IPS-NIHi7 (cell line): ENCODE measurements at regions not wholly inside any gene's neighbourhood (a gene's known extent, or its start where the extent isn't known, plus 50 kb on each side); places are given as distances from the start of the nearest gene placed in this dataset.
"Not testable (repeated sequence)": the region's sequence is repeated elsewhere in the genome, so short reads cannot be mapped to it uniquely, and the experiment has no call there.

Source experiments
- DNase-seq: peaks from one replicate; pipeline ENCODE4 v3.0.0; 2012; ENCODE audit warnings: mixed read lengths; ENCODE audit errors: extremely low spot score

- peak; percentile 65 for DNase-seq
Observed at GRCh38 chr7:65731562-65732035, 141.3 kb upstream of the VKORC1L1 start.

GRCh38 chr7:65744406-65744805 lies 128.5 kb upstream of the VKORC1L1 start:
- no peak for DNase-seq

DNA sequence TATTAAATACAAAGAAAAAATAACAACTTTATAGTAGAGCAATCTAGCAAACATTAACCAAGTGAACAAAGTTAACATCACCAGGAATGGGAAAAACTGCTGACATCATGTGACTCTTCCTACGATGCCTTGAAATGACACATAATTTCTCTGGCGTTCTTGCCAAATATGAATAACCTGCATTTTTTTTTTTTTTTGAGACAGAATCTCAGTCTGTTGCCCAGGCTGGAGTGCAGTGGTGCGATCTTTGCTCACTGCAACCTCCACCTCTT lies 126.5 kb upstream of the VKORC1L1 start:
- no peak for DNase-seq

GRCh38 chr7:65749039-65749438 lies 123.8 kb upstream of the VKORC1L1 start:
- no peak for DNase-seq

DNA sequence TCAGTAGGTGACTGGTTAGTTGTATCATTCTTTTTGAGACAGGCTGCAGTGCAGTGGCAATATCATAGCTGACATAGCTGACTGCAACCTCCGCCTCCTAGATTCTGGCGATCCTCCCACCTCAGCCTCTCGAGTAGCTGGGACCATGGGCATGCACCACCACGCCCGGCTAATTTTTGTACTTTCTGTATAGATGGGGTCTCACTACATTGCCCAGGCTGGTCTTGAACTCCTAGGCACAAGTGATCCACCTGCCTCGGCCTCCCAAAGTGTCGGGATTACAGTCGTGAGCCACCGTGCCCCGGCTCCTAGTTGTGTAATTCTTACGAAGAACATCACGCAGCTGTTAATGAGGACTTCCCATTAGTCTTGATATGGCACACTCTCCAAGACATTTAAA lies 123.4 kb upstream of the VKORC1L1 start:
- no peak for DNase-seq

- peak; percentile 95 for DNase-seq
Observed at GRCh38 chr7:65750511-65751344, 122.1 kb upstream of the VKORC1L1 start.

DNA sequence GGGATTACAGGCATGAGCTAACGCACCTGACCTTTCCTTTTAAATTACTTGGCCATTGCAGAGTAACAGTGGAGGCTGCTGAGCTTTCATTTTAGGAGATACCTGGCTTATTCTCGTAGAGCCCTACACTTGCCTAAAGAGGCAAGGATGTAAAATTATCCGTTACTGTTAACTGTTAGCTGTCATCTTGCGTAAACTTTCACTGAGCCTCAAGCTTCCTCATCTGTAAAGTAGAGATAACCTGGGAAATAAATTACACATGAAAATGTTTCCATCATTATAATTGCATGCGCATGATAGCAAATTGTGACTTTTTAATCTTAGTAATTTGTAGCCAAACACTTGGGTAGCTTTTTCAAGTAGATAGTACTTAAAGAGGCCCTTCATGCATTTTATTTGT lies 118.8 kb upstream of the VKORC1L1 start:
- not testable (repeated sequence) for DNase-seq

DNA sequence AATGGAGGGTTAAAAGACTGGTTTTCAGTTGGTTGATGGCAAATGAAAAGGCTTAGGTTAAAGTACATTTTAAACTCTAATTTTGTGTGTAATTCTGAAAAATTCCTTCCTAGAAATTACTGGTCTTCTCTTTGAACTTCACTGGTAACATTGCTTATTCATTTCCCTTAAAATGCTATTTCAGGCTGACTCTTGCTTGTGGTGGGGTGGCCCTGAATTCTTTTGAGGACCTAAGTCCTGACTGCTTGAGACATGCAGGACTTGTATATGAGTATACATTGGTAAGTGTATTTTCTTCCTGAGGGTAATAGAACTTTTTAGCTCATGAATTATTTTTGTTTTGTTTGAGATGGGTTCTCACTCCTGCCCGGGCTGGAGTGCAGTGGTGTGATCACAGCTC lies 113.9 kb upstream of the VKORC1L1 start:
- not testable (repeated sequence) for DNase-seq

GRCh38 chr7:65762712-65763111 lies 110.2 kb upstream of the VKORC1L1 start:
- DNase-seq = not testable (repeated sequence)

DNA sequence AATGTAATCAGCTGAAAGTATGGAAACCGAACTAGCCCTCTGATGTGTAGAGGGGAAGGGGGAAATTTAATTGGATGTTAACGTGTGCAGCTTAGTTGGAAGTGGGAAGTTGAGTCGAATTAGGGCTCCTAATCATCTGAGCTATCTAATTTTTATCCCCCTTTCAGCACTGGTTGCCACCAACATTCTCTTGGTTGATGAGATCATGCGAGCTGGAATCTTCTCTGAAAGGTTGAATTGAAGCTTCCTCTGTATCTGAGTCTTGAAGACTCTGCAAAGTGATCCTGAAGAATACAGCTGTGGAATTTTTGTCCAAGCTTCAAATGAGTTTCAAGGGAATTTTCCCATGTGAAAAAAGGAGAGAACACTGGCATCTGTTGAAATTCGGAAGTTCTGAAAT lies 109.8 kb upstream of the VKORC1L1 start:
- not testable (repeated sequence) for DNase-seq

DNA sequence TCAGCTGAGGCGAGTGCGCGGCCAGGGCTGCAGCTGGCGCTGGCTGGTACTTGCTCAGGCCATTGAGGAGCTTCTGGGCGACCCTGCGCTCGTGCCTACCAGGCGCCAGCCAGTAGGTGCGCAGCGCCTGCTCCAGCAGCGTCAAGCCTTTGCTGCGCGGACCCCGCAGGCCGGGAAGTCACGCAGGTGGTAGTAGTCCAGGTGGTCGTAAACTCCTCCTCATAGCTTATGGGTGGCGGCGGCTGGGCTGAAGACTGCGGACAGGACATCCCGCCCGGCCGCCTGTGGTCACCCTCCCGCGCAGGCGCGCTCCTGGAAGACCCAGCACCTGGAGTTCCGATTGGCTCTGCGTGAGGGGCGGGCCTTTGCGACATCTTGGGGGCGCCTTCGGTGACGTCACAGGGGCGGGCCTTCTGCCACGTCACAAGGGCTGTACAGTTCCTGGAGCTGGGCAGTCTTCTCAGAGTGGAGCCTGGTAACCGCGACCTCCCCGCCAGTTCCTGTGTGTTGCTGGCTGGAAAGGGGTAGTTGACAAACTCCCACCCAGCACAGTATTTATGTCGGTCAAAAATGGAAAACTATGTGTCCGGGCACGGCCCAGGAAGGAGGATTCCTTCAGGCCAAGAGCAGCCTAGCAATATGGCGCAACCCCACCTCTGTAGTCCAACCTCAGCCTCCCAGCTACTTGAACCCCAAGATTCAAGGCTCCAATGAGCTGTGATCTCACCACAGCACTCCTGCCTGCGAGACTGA lies 102.2 kb upstream of the VKORC1L1 start:
- peak; percentile 78 for DNase-seq

GRCh38 chr7:65771226-65771569 lies 101.7 kb upstream of the VKORC1L1 start:
- DNase-seq = not testable (repeated sequence)

DNA sequence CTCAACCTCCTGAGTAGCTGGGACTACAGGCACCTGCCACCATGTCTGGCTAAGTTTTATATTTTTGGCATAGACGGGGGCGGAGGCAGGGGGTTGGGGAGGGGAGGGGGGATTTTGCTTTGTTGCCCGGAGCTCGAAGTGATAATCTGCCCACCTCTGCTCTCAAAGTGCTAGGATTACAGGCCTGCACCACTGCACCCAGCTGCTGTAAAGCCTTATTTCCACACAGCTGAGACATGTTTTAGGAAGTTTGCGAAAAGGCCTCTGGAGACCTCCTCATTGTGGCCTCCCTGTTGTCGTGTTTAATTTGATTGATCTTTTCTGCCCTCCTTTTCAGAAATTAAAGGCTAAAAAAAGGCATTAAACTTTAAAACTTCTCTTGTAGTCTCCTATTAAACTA lies 96.2 kb upstream of the VKORC1L1 start:
- DNase-seq = not testable (repeated sequence)

- not testable (repeated sequence) for DNase-seq
Observed at GRCh38 chr7:65789943-65790342, 82.9 kb upstream of the VKORC1L1 start.

- not testable (repeated sequence) for DNase-seq
Observed at GRCh38 chr7:65791788-65792187, 81.1 kb upstream of the VKORC1L1 start.

GRCh38 chr7:65792726-65793125 lies 80.1 kb upstream of the VKORC1L1 start:
- not testable (repeated sequence) for DNase-seq

DNA sequence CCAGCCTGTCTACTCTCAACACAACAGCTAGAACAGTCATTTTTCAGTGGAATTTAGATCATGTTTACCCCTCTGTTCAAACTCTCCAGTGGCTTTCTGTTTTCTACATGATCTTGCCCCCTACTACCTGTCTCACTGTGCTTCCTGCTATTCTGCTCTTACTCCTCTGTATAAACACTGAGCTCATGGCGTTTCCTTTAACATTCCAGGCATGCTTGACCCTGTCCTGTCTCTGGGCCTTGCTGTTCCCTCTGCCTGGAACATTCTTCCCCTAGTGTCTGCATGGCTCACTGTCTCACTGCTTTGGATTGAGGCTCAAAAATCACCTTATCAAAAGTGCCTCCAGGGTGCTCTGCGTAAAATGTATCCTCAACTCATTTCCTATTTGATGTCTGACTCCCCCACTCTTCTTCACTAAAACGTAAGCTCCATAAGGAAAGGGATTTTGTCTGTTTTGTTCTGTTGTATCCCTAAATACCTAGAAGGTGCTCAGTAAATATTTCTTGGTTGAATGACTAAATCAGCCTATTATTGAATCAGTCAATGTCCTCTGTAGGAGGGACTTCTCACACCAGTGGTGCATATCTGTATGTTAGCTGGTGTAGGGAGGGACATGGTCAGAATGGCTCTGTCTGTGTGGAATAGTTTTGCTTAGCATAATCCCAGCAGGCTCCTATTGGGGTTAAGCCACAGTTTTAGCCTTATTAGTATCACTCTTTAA lies 78.0 kb upstream of the VKORC1L1 start:
- not testable (repeated sequence) for DNase-seq

DNA sequence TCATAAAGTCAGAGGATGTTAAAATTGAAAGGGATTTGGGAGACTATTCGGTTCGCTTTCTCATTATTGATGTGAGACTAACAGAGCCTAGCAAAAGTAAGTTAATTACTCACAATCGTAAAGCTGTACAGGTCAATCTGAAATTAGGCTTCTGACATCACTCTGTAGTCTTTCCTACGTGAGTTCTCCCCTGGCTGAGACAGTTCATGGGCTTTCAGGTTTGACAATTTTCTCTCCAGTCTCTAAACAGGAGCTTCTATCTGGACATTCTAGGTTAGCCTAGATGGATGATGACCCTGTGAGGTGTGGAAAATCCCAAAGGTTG lies 77.5 kb upstream of the VKORC1L1 start:
- DNase-seq = not testable (repeated sequence)

GRCh38 chr7:65796205-65796604 lies 76.7 kb upstream of the VKORC1L1 start:
- DNase-seq = no peak

- not testable (repeated sequence) for DNase-seq
Observed at GRCh38 chr7:65797086-65797485, 75.8 kb upstream of the VKORC1L1 start.

- not testable (repeated sequence) for DNase-seq
Observed at GRCh38 chr7:65797566-65797965, 75.3 kb upstream of the VKORC1L1 start.
